Endothelial cell of umbilical vein (primary cell): ENCODE measurements at regions not wholly inside any gene's neighbourhood (a gene's known extent, or its start where the extent isn't known, plus 50 kb on each side); places are given as distances from the start of the nearest gene placed in this dataset.

Experiments used
- BruUV-seq: library from RNA; stranded (reverse); fragments of 400-500 nt; replicated peaks from 2 replicates; lab custom pipeline; 2021; lab: Mats Ljungman, UMichigan
- CTCF ChIA-PET: fragments of 300-600, 350-600 bp; sonication (Branson Sonifier 250); formaldehyde crosslinking; loops from one replicate; lab custom pipeline; 2021; ENCODE audit warnings: antibody characterized with exemption, inconsistent platforms; lab: Charles Lee
- POLR2A ChIA-PET: fragments of 300-600, 350-600 bp; sonication (Branson Sonifier 250); formaldehyde crosslinking; loops from one replicate; lab custom pipeline; 2021; ENCODE audit warnings: antibody characterized with exemption, inconsistent platforms; lab: Charles Lee
- DNase-seq: peaks from one replicate; pipeline ENCODE4 v3.0.0-alpha.2; 2011; ENCODE audit warnings: low read depth, low spot score
- FAIRE-seq: peaks from 2 replicates; lab custom pipeline; 2011; peaks lifted over from hg19 to GRCh38; lab: Jason Lieb, UNC
- H2AFZ ChIP-seq: 2 replicates; pipeline ENCODE4 v1.6.0; 2012; ENCODE audit warnings: low read depth, low read length, control low read depth, inconsistent platforms
- H3K27ac ChIP-seq: 2 replicates; pipeline ENCODE4 v1.5.1; 2011; ENCODE audit warnings: low read depth, mild to moderate bottlenecking, control low read depth, low read length, moderate library complexity; ENCODE audit not compliant: insufficient read depth
- H3K27me3 ChIP-seq, 2 experiments: 2 replicates each; pipeline versions ENCODE4 v1.6.0 to v1.6.1; 2011; ENCODE audit warnings: low read length in 2 of 2, mixed read lengths in 1 of 2; ENCODE audit not compliant: control insufficient read depth in 2 of 2, insufficient read depth in 2 of 2
- H3K36me3 ChIP-seq, 2 experiments: 2 replicates in 1 of 2; 3 replicates in 1 of 2; pipeline ENCODE4 v1.5.1; 2011; ENCODE audit warnings: low read length in 2 of 2, mild to moderate bottlenecking in 1 of 2, moderate library complexity in 1 of 2; ENCODE audit not compliant: control insufficient read depth in 2 of 2, insufficient read depth in 2 of 2; ENCODE audit errors: extremely low read depth in 1 of 2
- H3K4me1 ChIP-seq: 3 replicates; pipeline ENCODE4 v1.5.1; 2011; ENCODE audit warnings: mild to moderate bottlenecking, low read length; ENCODE audit not compliant: control insufficient read depth, insufficient read depth; ENCODE audit errors: extremely low read depth
- H3K4me2 ChIP-seq: 2 replicates; pipeline ENCODE4 v1.6.1; 2011; ENCODE audit warnings: low read length, control low read depth, mixed read lengths; ENCODE audit not compliant: insufficient read depth
- H3K4me3 ChIP-seq, 3 experiments: fragments of 200-600 bp in 1 of 3; sonication (generic), shearing (Covaris generic) in 1 of 3; replicated peaks in 1 of 3; 2 replicates each; pipeline ENCODE4 v1.5.1; 2011 to 2016; ENCODE audit warnings: control low read depth in 3 of 3, low read length in 3 of 3, mild to moderate bottlenecking in 2 of 3, inconsistent platforms in 1 of 3, low read depth in 1 of 3, moderate library complexity in 1 of 3; ENCODE audit not compliant: insufficient read depth in 1 of 3
- H3K79me2 ChIP-seq: 2 replicates; pipeline ENCODE4 v1.6.0; 2012; ENCODE audit warnings: low read length, inconsistent platforms; ENCODE audit not compliant: control insufficient read depth, insufficient read depth
- H3K9ac ChIP-seq: replicated peaks from 2 replicates; pipeline ENCODE3; 2011; ENCODE audit warnings: low read length, control low read depth; ENCODE audit not compliant: insufficient read depth; ENCODE audit errors: extremely low read depth
- H3K9me1 ChIP-seq: replicated peaks from 3 replicates; pipeline ENCODE4 v1.6.0; 2011; ENCODE audit warnings: mild to moderate bottlenecking, low read length; ENCODE audit not compliant: control insufficient read depth, insufficient read depth; ENCODE audit errors: extremely low read depth
- H3K9me3 ChIP-seq: replicated peaks from 2 replicates; pipeline ENCODE4 v1.5.1; 2012; ENCODE audit warnings: low read length, inconsistent platforms; ENCODE audit not compliant: control insufficient read depth, insufficient read depth
- H4K20me1 ChIP-seq: replicated peaks from 2 replicates; pipeline ENCODE3; 2011; ENCODE audit warnings: mild to moderate bottlenecking, low read length; ENCODE audit not compliant: control insufficient read depth, insufficient read depth; ENCODE audit errors: extremely low read depth
- CTCF ChIP-seq, 2 donors: IDR thresholded peaks; 1 replicate in 1 of 2; 2 replicates in 1 of 2; pipeline ENCODE4 v1.5.1; 2011; ENCODE audit warnings: low read length in 2 of 2, mild to moderate bottlenecking in 2 of 2, moderate library complexity in 2 of 2, control low read depth in 1 of 2, inconsistent platforms in 1 of 2, low read depth in 1 of 2; ENCODE audit not compliant: insufficient read depth in 1 of 2; ENCODE audit errors: extremely low read depth in 1 of 2
- EZH2 ChIP-seq: IDR thresholded peaks from 2 replicates; pipeline ENCODE4 v1.6.1; 2012; ENCODE audit warnings: borderline replicate concordance, low read depth, mild to moderate bottlenecking, moderate library complexity, low read length, inconsistent platforms; ENCODE audit not compliant: severe bottlenecking
- FOS ChIP-seq: IDR thresholded peaks from 2 replicates; pipeline ENCODE4 v1.6.1; 2011; ENCODE audit warnings: mild to moderate bottlenecking, low read length, moderate library complexity, borderline replicate concordance; ENCODE audit not compliant: insufficient read depth
- GATA2 ChIP-seq: IDR thresholded peaks from 2 replicates; pipeline ENCODE4 v1.7.0; 2011; ENCODE audit warnings: low read depth, mild to moderate bottlenecking, moderate library complexity, mixed read lengths, low read length; ENCODE audit not compliant: insufficient read length, insufficient read depth
- JUN ChIP-seq: IDR thresholded peaks from 2 replicates; pipeline ENCODE4 v1.6.1; 2011; ENCODE audit warnings: borderline replicate concordance, low read depth; ENCODE audit not compliant: insufficient read length, insufficient read depth
- MAX ChIP-seq: IDR thresholded peaks from 2 replicates; pipeline ENCODE4 v1.6.1; 2011; ENCODE audit not compliant: insufficient read depth, insufficient read length
- MYC ChIP-seq: IDR thresholded peaks from one replicate; pipeline ENCODE4 v1.6.1; 2011; ENCODE audit warnings: mild to moderate bottlenecking, low read depth, low read length
- POLR2A ChIP-seq: IDR thresholded peaks from 2 replicates; pipeline ENCODE4 v1.6.1; 2012; ENCODE audit warnings: low read depth, mild to moderate bottlenecking, control low read depth, low read length
- POLR2AphosphoS5 ChIP-seq: IDR thresholded peaks from 2 replicates; pipeline ENCODE4 v1.6.1; 2012; ENCODE audit warnings: low read depth, mild to moderate bottlenecking, control low read depth, low read length, moderate library complexity; ENCODE audit not compliant: insufficient read depth
- dilution Hi-C: fragments of 300-500 bp; cut with MboI; formaldehyde crosslinking; loops from one replicate; pipeline ENCODE4 v1.15.0; 2019; ENCODE audit warnings: low sequenced_read_pairs; ENCODE audit not compliant: extremely low pct_ligation_motif_present
- intact Hi-C: fragments of 100-400 bp; cut with micrococcal nuclease; formaldehyde crosslinking; loops from one replicate; pipeline ENCODE4 v1.10.0; 2022

GRCh38 chr1:172882385-172882784 is 168.4 kb downstream of the TNFSF18 start:
- no peak overlapping the region for H3K27ac ChIP-seq
- no peak for FAIRE-seq
- ChIA-PET CTCF (interaction anchor here (1.3 to 1.8 kb wide), 3 partner anchors 11 to 320 kb away, joined by 3 to 6 read pairs (median 4); no protein-coding TSS in a partner anchor), POLR2A (no interaction called here)
- no peaks in the 10 kb centered on the region for H3K79me2 ChIP-seq
- no peak overlapping the region for H3K9ac ChIP-seq
- H3K4me3 ChIP-seq = no peak overlapping the region
- peaks cover 42% of the 10 kb centered on the region for H3K4me1 ChIP-seq
- dilution Hi-C loops = no loop called here
- intact Hi-C loops = no loop called here
- no peak overlapping the region for H2AFZ ChIP-seq
- no peaks in the 10 kb centered on the region for H3K9me1 ChIP-seq
- no peaks in the 10 kb centered on the region for H3K27me3 ChIP-seq
- H3K36me3 ChIP-seq = no peaks in the 10 kb centered on the region
- TF ChIP-seq FOS (no peak), EZH2 (no peak), JUN (no peak), POLR2A (no peak), CTCF (IDR thresholded peaks at IDR 0.05; ENCODE audit: extremely low read depth in 1 of 2, insufficient read depth in 1 of 2, low read depth in 1 of 2, low read length in 2 of 2) (no peak), MAX (no peak), MYC (no peak), GATA2 (no peak), POLR2AphosphoS5 (no peak)
- no TSS peak for BruUV-seq
- H3K9me3 ChIP-seq = no peaks in the 10 kb centered on the region
- H3K4me2 ChIP-seq = no peak overlapping the region
- DNase-seq = no peak
- H4K20me1 ChIP-seq = no peaks in the 10 kb centered on the region
